ENCODE measurements at regions not wholly inside any gene's neighbourhood (a gene's known extent, or its start where the extent isn't known, plus 50 kb on each side); places are given as distances from the start of the nearest gene placed in this dataset.

DNA sequence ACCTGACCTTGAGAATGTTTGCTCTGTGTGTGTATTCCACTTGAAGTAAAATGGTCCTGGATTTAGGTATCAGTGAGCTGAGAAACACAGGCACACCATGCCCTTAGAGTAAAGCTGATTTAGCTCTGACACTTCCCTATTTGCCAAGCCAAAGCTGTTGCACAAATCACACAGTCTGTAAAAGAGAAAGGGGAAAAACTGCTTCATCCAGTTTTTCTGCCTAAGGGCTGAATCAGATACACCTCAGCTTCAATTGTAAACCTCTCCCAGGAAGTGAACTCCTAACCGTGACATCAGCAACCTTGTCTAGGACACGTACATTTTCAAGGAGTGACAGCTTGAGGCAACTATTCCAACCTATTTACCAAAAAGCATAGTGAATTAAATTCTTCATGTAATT is 150.4 kb downstream of the NR4A2 start:
- no peaks in the 10 kb centered on the region for H3K9me3 ChIP-seq (ENCODE audit: control insufficient read depth, insufficient read depth, low read length)
- H3K27me3 ChIP-seq (ENCODE audit: control insufficient read depth, insufficient read depth, low read length), result no peaks in the 10 kb centered on the region
- H4K5ac ChIP-seq (ENCODE audit: low read depth, low read length), result no peak overlapping the region
- H4K20me1 ChIP-seq (ENCODE audit: insufficient read depth, low read length), result no peaks in the 10 kb centered on the region
- no peak overlapping the region for H3K23ac ChIP-seq (ENCODE audit: low read depth, low read length)
- H2AK5ac ChIP-seq (ENCODE audit: low read depth, low read length), result no peak overlapping the region
- ATAC-seq (ENCODE audit: low read depth) (no peak), DNase-seq (no peak)
- H3K9ac ChIP-seq (ENCODE audit: low read depth, low read length), result no peak overlapping the region
- no peak overlapping the region for H4K8ac ChIP-seq (ENCODE audit: low read depth in 2 of 2, low read length in 2 of 2)
- no peak overlapping the region for H2AFZ ChIP-seq (replicated peaks; ENCODE audit: low read length, poor library complexity)
- H3K14ac ChIP-seq (replicated peaks; ENCODE audit: low read depth, low read length), result no peak overlapping the region
- no peak overlapping the region for H3K27ac ChIP-seq (ENCODE audit: insufficient read depth, low read length)
- H2BK20ac ChIP-seq (ENCODE audit: low read depth, low read length), result no peak overlapping the region
- dilution Hi-C loops (cut with HindIII; ENCODE audit: low sequenced_read_pairs, unreplicated experiment), result no loop called here
- no peaks in the 10 kb centered on the region for H3K79me1 ChIP-seq (ENCODE audit: low read depth in 1 of 2, low read length in 2 of 2)
- no peaks in the 10 kb centered on the region for H3K9me1 ChIP-seq (ENCODE audit: insufficient read depth, low read length)
- H2BK15ac ChIP-seq (ENCODE audit: low read depth, low read length), result no peak overlapping the region
- no TSS peak for BruUV-seq (replicated peaks)
- no peak overlapping the region for H2AK9ac ChIP-seq (replicated peaks; ENCODE audit: low read depth, low read length, poor library complexity)
- H3K56ac ChIP-seq (ENCODE audit: extremely low read depth, insufficient read depth, low read length), result no peak overlapping the region
- no CpG with 5 or more reads among the region's 2 CpGs for WGBS, 2 experiments (ENCODE audit: extremely low coverage in 2 of 2, insufficient read length in 1 of 2)
- ChIA-PET POLR2A (ENCODE audit: unreplicated experiment) (no interaction called here), CTCF (no interaction called here)
- no peaks in the 10 kb centered on the region for H3K4me1 ChIP-seq (ENCODE audit: control insufficient read depth, insufficient read depth, low read length)
- H3K4me2 ChIP-seq (ENCODE audit: low read depth, low read length), result no peak overlapping the region
- H3K4me3 ChIP-seq (ENCODE audit: insufficient read depth, low read depth, low read length), result no peak overlapping the region
- no peak overlapping the region for H2BK120ac ChIP-seq (ENCODE audit: low read depth, low read length)
- TF ChIP-seq, protein P1, sequence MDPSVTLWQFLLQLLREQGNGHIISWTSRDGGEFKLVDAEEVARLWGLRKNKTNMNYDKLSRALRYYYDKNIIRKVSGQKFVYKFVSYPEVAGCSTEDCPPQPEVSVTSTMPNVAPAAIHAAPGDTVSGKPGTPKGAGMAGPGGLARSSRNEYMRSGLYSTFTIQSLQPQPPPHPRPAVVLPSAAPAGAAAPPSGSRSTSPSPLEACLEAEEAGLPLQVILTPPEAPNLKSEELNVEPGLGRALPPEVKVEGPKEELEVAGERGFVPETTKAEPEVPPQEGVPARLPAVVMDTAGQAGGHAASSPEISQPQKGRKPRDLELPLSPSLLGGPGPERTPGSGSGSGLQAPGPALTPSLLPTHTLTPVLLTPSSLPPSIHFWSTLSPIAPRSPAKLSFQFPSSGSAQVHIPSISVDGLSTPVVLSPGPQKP (IDR thresholded peaks at IDR 0.05; ENCODE audit: borderline replicate concordance, low read depth, low read length), result no peak
- no peak for TF ChIP-seq CHD1 (IDR thresholded peaks at IDR 0.05; ENCODE audit: low read depth, low read length)
- no peak for TF ChIP-seq RFX5 (IDR thresholded peaks at IDR 0.05; ENCODE audit: low read depth, low read length)
- no peak for TF ChIP-seq CEBPB (IDR thresholded peaks at IDR 0.05; ENCODE audit: low read depth, low read length)
- no peak for TF ChIP-seq MAFK (IDR thresholded peaks at IDR 0.05; ENCODE audit: low read depth, low read length)
- no peak for TF ChIP-seq FOS (IDR thresholded peaks at IDR 0.05; ENCODE audit: low read depth, low read length)
- TF ChIP-seq, protein P2, sequence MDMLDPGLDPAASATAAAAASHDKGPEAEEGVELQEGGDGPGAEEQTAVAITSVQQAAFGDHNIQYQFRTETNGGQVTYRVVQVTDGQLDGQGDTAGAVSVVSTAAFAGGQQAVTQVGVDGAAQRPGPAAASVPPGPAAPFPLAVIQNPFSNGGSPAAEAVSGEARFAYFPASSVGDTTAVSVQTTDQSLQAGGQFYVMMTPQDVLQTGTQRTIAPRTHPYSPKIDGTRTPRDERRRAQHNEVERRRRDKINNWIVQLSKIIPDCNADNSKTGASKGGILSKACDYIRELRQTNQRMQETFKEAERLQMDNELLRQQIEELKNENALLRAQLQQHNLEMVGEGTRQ (IDR thresholded peaks at IDR 0.05; ENCODE audit: low read depth, low read length), result no peak
- TF ChIP-seq NFE2L2 (IDR thresholded peaks at IDR 0.05; ENCODE audit: low read depth, low read length), result no peak
- no peak for TF ChIP-seq SMC3 (IDR thresholded peaks at IDR 0.05; ENCODE audit: low read depth, low read length)
- TF ChIP-seq, protein P3, sequence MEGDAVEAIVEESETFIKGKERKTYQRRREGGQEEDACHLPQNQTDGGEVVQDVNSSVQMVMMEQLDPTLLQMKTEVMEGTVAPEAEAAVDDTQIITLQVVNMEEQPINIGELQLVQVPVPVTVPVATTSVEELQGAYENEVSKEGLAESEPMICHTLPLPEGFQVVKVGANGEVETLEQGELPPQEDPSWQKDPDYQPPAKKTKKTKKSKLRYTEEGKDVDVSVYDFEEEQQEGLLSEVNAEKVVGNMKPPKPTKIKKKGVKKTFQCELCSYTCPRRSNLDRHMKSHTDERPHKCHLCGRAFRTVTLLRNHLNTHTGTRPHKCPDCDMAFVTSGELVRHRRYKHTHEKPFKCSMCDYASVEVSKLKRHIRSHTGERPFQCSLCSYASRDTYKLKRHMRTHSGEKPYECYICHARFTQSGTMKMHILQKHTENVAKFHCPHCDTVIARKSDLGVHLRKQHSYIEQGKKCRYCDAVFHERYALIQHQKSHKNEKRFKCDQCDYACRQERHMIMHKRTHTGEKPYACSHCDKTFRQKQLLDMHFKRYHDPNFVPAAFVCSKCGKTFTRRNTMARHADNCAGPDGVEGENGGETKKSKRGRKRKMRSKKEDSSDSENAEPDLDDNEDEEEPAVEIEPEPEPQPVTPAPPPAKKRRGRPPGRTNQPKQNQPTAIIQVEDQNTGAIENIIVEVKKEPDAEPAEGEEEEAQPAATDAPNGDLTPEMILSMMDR (conservative IDR thresholded peaks at IDR 0.05; ENCODE audit: low read depth, low read length), result no peak
- TF ChIP-seq RCOR1 (IDR thresholded peaks at IDR 0.05; ENCODE audit: insufficient replicate concordance, low read length), result no peak
- TF ChIP-seq MXI1 (IDR thresholded peaks at IDR 0.05; ENCODE audit: borderline replicate concordance, low read depth, low read length), result no peak
- no peak for TF ChIP-seq POLR2A (IDR thresholded peaks at IDR 0.05; ENCODE audit: low read depth, low read length)
- no peak for TF ChIP-seq MAZ (IDR thresholded peaks at IDR 0.05; ENCODE audit: borderline replicate concordance, low read depth, low read length)
- TF ChIP-seq RAD21 (IDR thresholded peaks at IDR 0.05; ENCODE audit: low read length), result no peak
- no peak for TF ChIP-seq BHLHE40 (IDR thresholded peaks at IDR 0.05; ENCODE audit: low read depth, low read length)
- no peak overlapping the region for H2BK5ac ChIP-seq (ENCODE audit: low read depth, low read length, poor library complexity, severe bottlenecking)
- H3K4ac ChIP-seq (ENCODE audit: low read depth, low read length), result no peak overlapping the region
- in situ Hi-C loops (cut with MboI; ENCODE audit: low sequenced_read_pairs), result no loop called here
- no peak overlapping the region for H3K18ac ChIP-seq (ENCODE audit: low read depth, low read length)
- no peak overlapping the region for H4K91ac ChIP-seq (ENCODE audit: insufficient read depth, low read depth, low read length)
- H3K36me3 ChIP-seq (ENCODE audit: control insufficient read depth, insufficient read depth, low read length), result no peaks in the 10 kb centered on the region
- intact Hi-C loops (cut with micrococcal nuclease), result no loop called here

Data from IMR-90 (cell line).